GM23338 (cell line): ENCODE measurements at regions not wholly inside any gene's neighbourhood (a gene's known extent, or its start where the extent isn't known, plus 50 kb on each side); places are given as distances from the start of the nearest gene placed in this dataset.

Experiments
- ATAC-seq: fragments of 200-7000 bp; cut with Tn5 transposase; 3 replicates; pipeline ENCODE4 v1.9.1; 2020
- DNase-seq: peaks from one replicate; pipeline ENCODE4 v3.0.0-alpha.2; 2015; ENCODE audit warnings: low spot score
- H2AFZ ChIP-seq: fragments of 200-600 bp; sonication (generic); 2 replicates; pipeline ENCODE4 v1.8.0; 2016; ENCODE audit warnings: antibody characterized with exemption, mild to moderate bottlenecking, moderate library complexity
- H3F3A ChIP-seq: fragments of 200-600 bp; sonication (generic); replicated peaks from 2 replicates; pipeline ENCODE4 v1.8.0; 2017; ENCODE audit warnings: antibody characterized with exemption, mixed run types, low read depth
- H3K27ac ChIP-seq: fragments of 200-600 bp; sonication (generic); 2 replicates; pipeline ENCODE4 v1.6.1; 2016; ENCODE audit warnings: low read depth
- H3K27me3 ChIP-seq: fragments of 200-600 bp; sonication (generic); 2 replicates; pipeline ENCODE4 v1.8.0; 2016; ENCODE audit warnings: mild to moderate bottlenecking, mixed run types, moderate library complexity; ENCODE audit not compliant: insufficient read depth
- H3K36me3 ChIP-seq: fragments of 200-600 bp; sonication (generic); 2 replicates; pipeline ENCODE4 v1.8.0; 2016; ENCODE audit warnings: mild to moderate bottlenecking; ENCODE audit not compliant: insufficient read depth
- H3K4me1 ChIP-seq: fragments of 200-600 bp; sonication (generic); 2 replicates; pipeline ENCODE4 v1.8.0; 2016; ENCODE audit warnings: mild to moderate bottlenecking, moderate library complexity; ENCODE audit not compliant: insufficient read depth
- H3K4me2 ChIP-seq: fragments of 200-600 bp; sonication (generic); 2 replicates; pipeline ENCODE4 v1.7.1; 2017; ENCODE audit warnings: mixed run types
- H3K4me3 ChIP-seq: fragments of 200-600 bp; sonication (generic); 2 replicates; pipeline ENCODE4 v1.6.1; 2016; ENCODE audit warnings: mixed run types
- H3K79me2 ChIP-seq: fragments of 200-600 bp; sonication (generic); replicated peaks from 2 replicates; pipeline ENCODE4 v1.8.0; 2017; ENCODE audit warnings: mild to moderate bottlenecking; ENCODE audit not compliant: insufficient read depth
- H3K9me2 ChIP-seq: fragments of 200-600 bp; sonication (generic); 2 replicates; pipeline ENCODE4 v1.8.0; 2017; ENCODE audit not compliant: insufficient read depth
- H4K20me1 ChIP-seq: fragments of 200-600 bp; sonication (generic); replicated peaks from 2 replicates; pipeline ENCODE4 v1.8.0; 2017; ENCODE audit warnings: mild to moderate bottlenecking; ENCODE audit not compliant: insufficient read depth
- H3K27ac Mint-ChIP-seq: 2 replicates; pipeline ENCODE4 v1.8.0; 2020; ENCODE audit warnings: inconsistent platforms, mild to moderate bottlenecking, moderate library complexity, mixed read lengths
- H3K27me3 Mint-ChIP-seq: 3 replicates; pipeline ENCODE4 v1.8.0; 2022; ENCODE audit warnings: low read depth, mild to moderate bottlenecking, moderate library complexity, mixed read lengths, inconsistent platforms; ENCODE audit not compliant: insufficient read depth, poor library complexity
- H3K36me3 Mint-ChIP-seq: 3 replicates; pipeline ENCODE4 v1.8.0; 2021; ENCODE audit warnings: low read depth, mild to moderate bottlenecking, inconsistent platforms, moderate library complexity, mixed read lengths
- H3K4me1 Mint-ChIP-seq: 3 replicates; pipeline ENCODE4 v1.8.0; 2020; ENCODE audit warnings: mild to moderate bottlenecking, inconsistent platforms, mixed read lengths
- H3K4me3 Mint-ChIP-seq: 3 replicates; pipeline ENCODE4 v1.8.0; 2021; ENCODE audit warnings: moderate library complexity, mild to moderate bottlenecking, inconsistent platforms, mixed read lengths
- H3K9me3 Mint-ChIP-seq: 3 replicates; pipeline ENCODE4 v1.8.0; 2020; ENCODE audit warnings: moderate library complexity, mild to moderate bottlenecking, inconsistent platforms, mixed read lengths
- CREB1 ChIP-seq: fragments of 250-450 bp; sonication (Bioruptor Pico); IDR thresholded peaks from 2 replicates; pipeline ENCODE4 v1.5.0; 2020; ENCODE audit warnings: low read depth, mild to moderate bottlenecking, moderate library complexity
- EZH2 ChIP-seq: fragments of 200-600 bp; sonication (generic); IDR thresholded peaks from one replicate; pipeline ENCODE4 v1.8.0; 2017; ENCODE audit warnings: antibody characterized with exemption, mild to moderate bottlenecking, low read depth; ENCODE audit not compliant: unreplicated experiment
- NANOG ChIP-seq: IDR thresholded peaks from 2 replicates; pipeline ENCODE4 v1.6.1; 2016; ENCODE audit warnings: antibody characterized with exemption, borderline replicate concordance
- STAT1 ChIP-seq: IDR thresholded peaks from one replicate; pipeline ENCODE4 v1.6.1; 2016; ENCODE audit warnings: antibody characterized with exemption; ENCODE audit not compliant: unreplicated experiment
- TF ChIP-seq, protein P1 (sequence below), 2 experiments: fragments of 200-600 bp in 1 of 2; sonication (generic) in 1 of 2; conservative IDR thresholded peaks; 2 replicates each; pipeline versions ENCODE4 v1.5.1 to v1.6.1; 2016 to 2017; ENCODE audit warnings: antibody characterized with exemption in 2 of 2, low read depth in 2 of 2, mild to moderate bottlenecking in 2 of 2, moderate library complexity in 1 of 2
- TF ChIP-seq, protein P2 (sequence below): IDR thresholded peaks from one replicate; pipeline ENCODE4 v1.6.1; 2018; ENCODE audit warnings: antibody characterized with exemption; ENCODE audit not compliant: unreplicated experiment
- TF ChIP-seq, protein P3 (sequence below): fragments of 250-450 bp; sonication (Bioruptor Pico); IDR thresholded peaks from 2 replicates; pipeline ENCODE4 v1.5.0; 2020; ENCODE audit warnings: mild to moderate bottlenecking, moderate library complexity

DNA sequence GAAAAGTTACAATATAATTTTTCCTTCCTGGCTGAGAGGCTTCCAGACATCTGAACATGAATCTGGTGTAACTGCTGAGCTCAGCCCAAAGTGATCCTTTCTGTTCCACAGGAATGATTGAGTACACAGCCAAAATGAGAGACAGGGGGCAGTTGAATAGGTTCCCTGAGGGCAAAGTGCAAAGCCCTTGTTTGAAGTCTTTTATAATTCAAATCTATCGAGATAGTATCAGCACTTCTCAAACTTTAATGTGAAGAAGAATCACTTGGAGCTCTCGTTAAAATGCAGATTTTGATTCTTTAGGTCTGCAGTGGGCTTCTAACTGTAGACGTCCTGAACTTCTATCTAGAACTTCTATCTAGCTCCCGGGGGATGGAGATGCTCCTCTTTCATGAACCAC, 54.4 kb upstream of the BMP2K start:
- TF ChIP-seq, protein P1, sequence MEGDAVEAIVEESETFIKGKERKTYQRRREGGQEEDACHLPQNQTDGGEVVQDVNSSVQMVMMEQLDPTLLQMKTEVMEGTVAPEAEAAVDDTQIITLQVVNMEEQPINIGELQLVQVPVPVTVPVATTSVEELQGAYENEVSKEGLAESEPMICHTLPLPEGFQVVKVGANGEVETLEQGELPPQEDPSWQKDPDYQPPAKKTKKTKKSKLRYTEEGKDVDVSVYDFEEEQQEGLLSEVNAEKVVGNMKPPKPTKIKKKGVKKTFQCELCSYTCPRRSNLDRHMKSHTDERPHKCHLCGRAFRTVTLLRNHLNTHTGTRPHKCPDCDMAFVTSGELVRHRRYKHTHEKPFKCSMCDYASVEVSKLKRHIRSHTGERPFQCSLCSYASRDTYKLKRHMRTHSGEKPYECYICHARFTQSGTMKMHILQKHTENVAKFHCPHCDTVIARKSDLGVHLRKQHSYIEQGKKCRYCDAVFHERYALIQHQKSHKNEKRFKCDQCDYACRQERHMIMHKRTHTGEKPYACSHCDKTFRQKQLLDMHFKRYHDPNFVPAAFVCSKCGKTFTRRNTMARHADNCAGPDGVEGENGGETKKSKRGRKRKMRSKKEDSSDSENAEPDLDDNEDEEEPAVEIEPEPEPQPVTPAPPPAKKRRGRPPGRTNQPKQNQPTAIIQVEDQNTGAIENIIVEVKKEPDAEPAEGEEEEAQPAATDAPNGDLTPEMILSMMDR (conservative IDR thresholded peaks at IDR 0.05; ENCODE audit: low read depth in 2 of 2), result no peak
- TF ChIP-seq, protein P2, sequence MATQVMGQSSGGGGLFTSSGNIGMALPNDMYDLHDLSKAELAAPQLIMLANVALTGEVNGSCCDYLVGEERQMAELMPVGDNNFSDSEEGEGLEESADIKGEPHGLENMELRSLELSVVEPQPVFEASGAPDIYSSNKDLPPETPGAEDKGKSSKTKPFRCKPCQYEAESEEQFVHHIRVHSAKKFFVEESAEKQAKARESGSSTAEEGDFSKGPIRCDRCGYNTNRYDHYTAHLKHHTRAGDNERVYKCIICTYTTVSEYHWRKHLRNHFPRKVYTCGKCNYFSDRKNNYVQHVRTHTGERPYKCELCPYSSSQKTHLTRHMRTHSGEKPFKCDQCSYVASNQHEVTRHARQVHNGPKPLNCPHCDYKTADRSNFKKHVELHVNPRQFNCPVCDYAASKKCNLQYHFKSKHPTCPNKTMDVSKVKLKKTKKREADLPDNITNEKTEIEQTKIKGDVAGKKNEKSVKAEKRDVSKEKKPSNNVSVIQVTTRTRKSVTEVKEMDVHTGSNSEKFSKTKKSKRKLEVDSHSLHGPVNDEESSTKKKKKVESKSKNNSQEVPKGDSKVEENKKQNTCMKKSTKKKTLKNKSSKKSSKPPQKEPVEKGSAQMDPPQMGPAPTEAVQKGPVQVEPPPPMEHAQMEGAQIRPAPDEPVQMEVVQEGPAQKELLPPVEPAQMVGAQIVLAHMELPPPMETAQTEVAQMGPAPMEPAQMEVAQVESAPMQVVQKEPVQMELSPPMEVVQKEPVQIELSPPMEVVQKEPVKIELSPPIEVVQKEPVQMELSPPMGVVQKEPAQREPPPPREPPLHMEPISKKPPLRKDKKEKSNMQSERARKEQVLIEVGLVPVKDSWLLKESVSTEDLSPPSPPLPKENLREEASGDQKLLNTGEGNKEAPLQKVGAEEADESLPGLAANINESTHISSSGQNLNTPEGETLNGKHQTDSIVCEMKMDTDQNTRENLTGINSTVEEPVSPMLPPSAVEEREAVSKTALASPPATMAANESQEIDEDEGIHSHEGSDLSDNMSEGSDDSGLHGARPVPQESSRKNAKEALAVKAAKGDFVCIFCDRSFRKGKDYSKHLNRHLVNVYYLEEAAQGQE, result no peak
- TF ChIP-seq NANOG, result peak; percentile 82
- TF ChIP-seq STAT1, result no peak
- TF ChIP-seq CREB1 (CRISPR knock-in tag), result no peak
- TF ChIP-seq EZH2, result no peak
- TF ChIP-seq, protein P3, sequence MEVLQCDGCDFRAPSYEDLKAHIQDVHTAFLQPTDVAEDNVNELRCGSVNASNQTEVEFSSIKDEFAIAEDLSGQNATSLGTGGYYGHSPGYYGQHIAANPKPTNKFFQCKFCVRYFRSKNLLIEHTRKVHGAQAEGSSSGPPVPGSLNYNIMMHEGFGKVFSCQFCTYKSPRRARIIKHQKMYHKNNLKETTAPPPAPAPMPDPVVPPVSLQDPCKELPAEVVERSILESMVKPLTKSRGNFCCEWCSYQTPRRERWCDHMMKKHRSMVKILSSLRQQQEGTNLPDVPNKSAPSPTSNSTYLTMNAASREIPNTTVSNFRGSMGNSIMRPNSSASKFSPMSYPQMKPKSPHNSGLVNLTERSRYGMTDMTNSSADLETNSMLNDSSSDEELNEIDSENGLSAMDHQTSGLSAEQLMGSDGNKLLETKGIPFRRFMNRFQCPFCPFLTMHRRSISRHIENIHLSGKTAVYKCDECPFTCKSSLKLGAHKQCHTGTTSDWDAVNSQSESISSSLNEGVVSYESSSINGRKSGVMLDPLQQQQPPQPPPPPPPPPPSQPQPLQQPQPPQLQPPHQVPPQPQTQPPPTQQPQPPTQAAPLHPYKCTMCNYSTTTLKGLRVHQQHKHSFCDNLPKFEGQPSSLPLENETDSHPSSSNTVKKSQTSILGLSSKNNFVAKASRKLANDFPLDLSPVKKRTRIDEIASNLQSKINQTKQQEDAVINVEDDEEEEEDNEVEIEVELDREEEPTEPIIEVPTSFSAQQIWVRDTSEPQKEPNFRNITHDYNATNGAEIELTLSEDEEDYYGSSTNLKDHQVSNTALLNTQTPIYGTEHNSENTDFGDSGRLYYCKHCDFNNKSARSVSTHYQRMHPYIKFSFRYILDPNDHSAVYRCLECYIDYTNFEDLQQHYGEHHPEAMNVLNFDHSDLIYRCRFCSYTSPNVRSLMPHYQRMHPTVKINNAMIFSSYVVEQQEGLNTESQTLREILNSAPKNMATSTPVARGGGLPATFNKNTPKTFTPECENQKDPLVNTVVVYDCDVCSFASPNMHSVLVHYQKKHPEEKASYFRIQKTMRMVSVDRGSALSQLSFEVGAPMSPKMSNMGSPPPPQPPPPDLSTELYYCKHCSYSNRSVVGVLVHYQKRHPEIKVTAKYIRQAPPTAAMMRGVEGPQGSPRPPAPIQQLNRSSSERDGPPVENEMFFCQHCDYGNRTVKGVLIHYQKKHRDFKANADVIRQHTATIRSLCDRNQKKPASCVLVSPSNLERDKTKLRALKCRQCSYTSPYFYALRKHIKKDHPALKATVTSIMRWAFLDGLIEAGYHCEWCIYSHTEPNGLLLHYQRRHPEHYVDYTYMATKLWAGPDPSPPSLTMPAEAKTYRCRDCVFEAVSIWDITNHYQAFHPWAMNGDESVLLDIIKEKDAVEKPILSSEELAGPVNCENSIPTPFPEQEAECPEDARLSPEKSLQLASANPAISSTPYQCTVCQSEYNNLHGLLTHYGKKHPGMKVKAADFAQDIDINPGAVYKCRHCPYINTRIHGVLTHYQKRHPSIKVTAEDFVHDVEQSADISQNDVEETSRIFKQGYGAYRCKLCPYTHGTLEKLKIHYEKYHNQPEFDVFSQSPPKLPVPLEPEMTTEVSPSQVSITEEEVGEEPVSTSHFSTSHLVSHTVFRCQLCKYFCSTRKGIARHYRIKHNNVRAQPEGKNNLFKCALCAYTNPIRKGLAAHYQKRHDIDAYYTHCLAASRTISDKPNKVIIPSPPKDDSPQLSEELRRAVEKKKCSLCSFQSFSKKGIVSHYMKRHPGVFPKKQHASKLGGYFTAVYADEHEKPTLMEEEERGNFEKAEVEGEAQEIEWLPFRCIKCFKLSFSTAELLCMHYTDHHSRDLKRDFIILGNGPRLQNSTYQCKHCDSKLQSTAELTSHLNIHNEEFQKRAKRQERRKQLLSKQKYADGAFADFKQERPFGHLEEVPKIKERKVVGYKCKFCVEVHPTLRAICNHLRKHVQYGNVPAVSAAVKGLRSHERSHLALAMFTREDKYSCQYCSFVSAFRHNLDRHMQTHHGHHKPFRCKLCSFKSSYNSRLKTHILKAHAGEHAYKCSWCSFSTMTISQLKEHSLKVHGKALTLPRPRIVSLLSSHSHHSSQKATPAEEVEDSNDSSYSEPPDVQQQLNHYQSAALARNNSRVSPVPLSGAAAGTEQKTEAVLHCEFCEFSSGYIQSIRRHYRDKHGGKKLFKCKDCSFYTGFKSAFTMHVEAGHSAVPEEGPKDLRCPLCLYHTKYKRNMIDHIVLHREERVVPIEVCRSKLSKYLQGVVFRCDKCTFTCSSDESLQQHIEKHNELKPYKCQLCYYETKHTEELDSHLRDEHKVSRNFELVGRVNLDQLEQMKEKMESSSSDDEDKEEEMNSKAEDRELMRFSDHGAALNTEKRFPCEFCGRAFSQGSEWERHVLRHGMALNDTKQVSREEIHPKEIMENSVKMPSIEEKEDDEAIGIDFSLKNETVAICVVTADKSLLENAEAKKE (CRISPR knock-in tag), result no peak; the same call in 1 of the 2 replicates
- Histone ChIP-seq H3K27ac (no peak overlapping the region), H3K4me2 (peak overlapping the region; percentile 56), H3K36me3 (no peaks in the 10 kb centered on the region), H3K4me1 (peaks cover 36% of the 10 kb centered on the region), H3K79me2 (no peaks in the 10 kb centered on the region), H3K27me3 (peaks cover 13% of the 10 kb centered on the region; the same call in 1 of the 2 replicates), H3F3A (peaks cover 7% of the 10 kb centered on the region; the same call in 1 of the 2 replicates), H3K9me2 (no peaks in the 10 kb centered on the region), H3K4me3 (peak overlapping the region; percentile 3), H2AFZ (no peak overlapping the region), H4K20me1 (no peaks in the 10 kb centered on the region)
- DNase-seq, result peak; percentile 30
- Mint-ChIP-seq H3K9me3 (peaks cover 24% of the 10 kb centered on the region), H3K27me3 (peaks cover 17% of the 10 kb centered on the region), H3K36me3 (peaks cover 19% of the 10 kb centered on the region), H3K4me1 (peaks cover 35% of the 10 kb centered on the region), H3K27ac (no peak overlapping the region), H3K4me3 (no peak overlapping the region)
- peak; percentile 81 for ATAC-seq
